DOHH2 (cell line): ENCODE measurements at regions not wholly inside any gene's neighbourhood (a gene's known extent, or its start where the extent isn't known, plus 50 kb on each side); places are given as distances from the start of the nearest gene placed in this dataset.

Source experiments
- H3F3A ChIP-seq: fragments of 200-600 bp; sonication (generic), shearing (Covaris generic); 2 replicates; pipeline ENCODE4 v1.6.0; 2016; ENCODE audit warnings: antibody characterized with exemption, mild to moderate bottlenecking; ENCODE audit not compliant: control insufficient read depth, insufficient read depth
- H3K27ac ChIP-seq: fragments of 200-600 bp; sonication (generic); 2 replicates; pipeline ENCODE4 v1.5.1; 2014; ENCODE audit warnings: low read depth, mild to moderate bottlenecking, low read length, moderate library complexity
- H3K27me3 ChIP-seq: fragments of 200-600 bp; sonication (generic); 2 replicates; pipeline ENCODE4 v1.6.1; 2014; ENCODE audit warnings: mild to moderate bottlenecking, low read length, mixed read lengths; ENCODE audit not compliant: control insufficient read depth
- H3K36me3 ChIP-seq: fragments of 200-600 bp; sonication (generic); 2 replicates; pipeline ENCODE4 v1.6.1; 2014; ENCODE audit warnings: mild to moderate bottlenecking, low read length, moderate library complexity, mixed read lengths; ENCODE audit not compliant: control insufficient read depth
- H3K4me1 ChIP-seq: fragments of 200-600 bp; sonication (generic); 2 replicates; pipeline ENCODE4 v1.6.1; 2014; ENCODE audit warnings: mild to moderate bottlenecking, low read length, mixed read lengths; ENCODE audit not compliant: control insufficient read depth
- H3K4me2 ChIP-seq: fragments of 200-600 bp; sonication (generic); 2 replicates; pipeline ENCODE4 v1.6.0; 2014; ENCODE audit warnings: mild to moderate bottlenecking, low read length, moderate library complexity
- H3K4me3 ChIP-seq: fragments of 200-600 bp; sonication (generic); 2 replicates; pipeline ENCODE4 v1.5.1; 2014; ENCODE audit warnings: mild to moderate bottlenecking, low read length, mixed read lengths
- H3K79me2 ChIP-seq: fragments of 200-600 bp; sonication (generic); 2 replicates; pipeline ENCODE4 v1.6.1; 2014; ENCODE audit warnings: mild to moderate bottlenecking, low read length, mixed read lengths; ENCODE audit not compliant: control insufficient read depth
- H3K9me2 ChIP-seq: fragments of 200-600 bp; sonication (generic); replicated peaks from 2 replicates; pipeline ENCODE4 v1.6.1; 2014; ENCODE audit warnings: mild to moderate bottlenecking, low read length, mixed read lengths; ENCODE audit not compliant: control insufficient read depth
- H3K9me3 ChIP-seq: fragments of 200-600 bp; sonication (generic); 2 replicates; pipeline ENCODE4 v1.6.1; 2014; ENCODE audit warnings: antibody characterized with exemption, low read length, mixed read lengths; ENCODE audit not compliant: control insufficient read depth, insufficient read depth
- H4K20me1 ChIP-seq: fragments of 200-600 bp; sonication (generic); 2 replicates; pipeline ENCODE4 v1.6.0; 2014; ENCODE audit warnings: low read depth, mild to moderate bottlenecking, antibody characterized with exemption, low read length, moderate library complexity; ENCODE audit not compliant: control insufficient read depth, insufficient read depth
- CTCF ChIP-seq: fragments of 200-600 bp; sonication (generic); IDR thresholded peaks from one replicate; pipeline ENCODE4 v1.5.1; 2014; ENCODE audit warnings: antibody characterized with exemption, mild to moderate bottlenecking, low read depth, low read length; ENCODE audit not compliant: poor library complexity, severe bottlenecking
- EZH2phosphoT487 ChIP-seq: fragments of 200-600 bp; sonication (generic); IDR thresholded peaks from 2 replicates; pipeline ENCODE4 v1.6.1; 2017; ENCODE audit warnings: borderline replicate concordance, mild to moderate bottlenecking, antibody characterized with exemption, low read length, moderate library complexity, mixed read lengths

DNA sequence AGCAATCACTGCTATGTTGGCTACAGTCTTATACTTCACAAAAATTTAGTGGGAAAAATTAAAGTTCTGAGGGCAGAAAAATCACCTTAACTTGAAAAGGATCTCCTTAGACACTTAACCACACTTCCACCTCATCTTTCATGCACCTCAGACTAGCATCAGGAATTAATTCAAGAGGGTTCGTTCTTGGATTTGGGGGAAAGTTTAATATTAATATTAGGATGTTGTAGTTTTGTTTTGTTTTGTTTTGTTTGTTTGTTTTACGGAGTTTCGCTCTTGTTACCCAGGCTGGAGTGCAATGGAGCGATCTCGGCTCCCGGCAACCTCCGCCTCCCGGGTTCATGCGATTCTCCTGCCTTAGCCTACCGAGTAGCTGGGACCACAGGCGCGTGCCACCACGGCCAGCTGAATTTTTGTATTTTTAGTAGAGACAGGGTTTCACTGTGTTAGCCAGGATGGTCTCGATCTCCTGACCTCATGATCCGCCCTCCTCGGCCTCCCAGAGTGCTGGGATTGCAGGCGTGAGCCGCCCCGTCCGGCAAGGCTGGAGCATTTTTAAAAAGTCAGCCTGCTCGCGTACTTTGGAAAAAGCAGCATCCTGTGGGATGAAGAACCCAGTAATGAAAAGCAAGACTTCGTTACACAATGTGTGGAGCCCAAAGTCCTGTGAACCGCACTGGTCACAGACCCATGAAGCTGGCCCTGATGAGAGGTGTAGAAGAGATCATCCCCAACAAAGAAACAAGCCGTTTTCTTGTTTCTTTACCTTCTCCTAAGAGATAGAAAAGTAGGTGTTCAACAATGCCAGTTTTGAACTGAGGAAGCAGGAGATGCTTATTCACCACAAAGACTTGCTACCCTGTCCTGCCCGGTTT is 194.9 kb downstream of the GPX5 start:
- Histone ChIP-seq H3K9me2 (no peaks in the 10 kb centered on the region), H3K9me3 (no peaks in the 10 kb centered on the region), H3K36me3 (no peaks in the 10 kb centered on the region), H3K4me1 (no peaks in the 10 kb centered on the region), H3K79me2 (no peaks in the 10 kb centered on the region), H3K27me3 (no peaks in the 10 kb centered on the region), H3K4me2 (no peak overlapping the region), H3F3A (no peaks in the 10 kb centered on the region), H3K27ac (no peak overlapping the region), H4K20me1 (no peaks in the 10 kb centered on the region), H3K4me3 (no peak overlapping the region)
- TF ChIP-seq CTCF = no peak
- TF ChIP-seq EZH2phosphoT487 = no peak

GRCh38 chr6:28721372-28721771 is 195.7 kb downstream of the GPX5 start:
- Histone ChIP-seq H3F3A (no peaks in the 10 kb centered on the region), H3K36me3 (no peaks in the 10 kb centered on the region), H3K27ac (no peak overlapping the region), H3K79me2 (no peaks in the 10 kb centered on the region), H4K20me1 (no peaks in the 10 kb centered on the region), H3K9me3 (no peaks in the 10 kb centered on the region), H3K9me2 (no peaks in the 10 kb centered on the region), H3K4me3 (no peak overlapping the region), H3K4me2 (no peak overlapping the region), H3K27me3 (no peaks in the 10 kb centered on the region), H3K4me1 (no peaks in the 10 kb centered on the region)
- TF ChIP-seq CTCF (no peak), EZH2phosphoT487 (no peak)

- peaks cover 12% of the 10 kb centered on the region for H3K4me1 ChIP-seq
- no peaks in the 10 kb centered on the region for H3K9me3 ChIP-seq
- no peak for TF ChIP-seq EZH2phosphoT487
- TF ChIP-seq CTCF = no peak
- no peaks in the 10 kb centered on the region for H4K20me1 ChIP-seq
- H3K9me2 ChIP-seq = no peaks in the 10 kb centered on the region
- H3K27me3 ChIP-seq = no peaks in the 10 kb centered on the region
- no peaks in the 10 kb centered on the region for H3K79me2 ChIP-seq
- H3K27ac ChIP-seq = no peak overlapping the region
- no peak overlapping the region for H3K4me2 ChIP-seq
- H3F3A ChIP-seq = no peaks in the 10 kb centered on the region
- H3K4me3 ChIP-seq = no peak overlapping the region
- no peaks in the 10 kb centered on the region for H3K36me3 ChIP-seq
Measured at GRCh38 chr6:28724395-28724794, 198.7 kb downstream of the GPX5 start.
